GM23338 (cell line): ENCODE measurements at regions not wholly inside any gene's neighbourhood (a gene's known extent, or its start where the extent isn't known, plus 50 kb on each side); places are given as distances from the start of the nearest gene placed in this dataset.

ENCODE experiments used
- ATAC-seq: fragments of 200-7000 bp; cut with Tn5 transposase; 3 replicates; pipeline ENCODE4 v1.9.1; 2020
- DNase-seq: peaks from one replicate; pipeline ENCODE4 v3.0.0-alpha.2; 2015; ENCODE audit warnings: low spot score
- H2AFZ ChIP-seq: fragments of 200-600 bp; sonication (generic); 2 replicates; pipeline ENCODE4 v1.8.0; 2016; ENCODE audit warnings: antibody characterized with exemption, mild to moderate bottlenecking, moderate library complexity
- H3F3A ChIP-seq: fragments of 200-600 bp; sonication (generic); replicated peaks from 2 replicates; pipeline ENCODE4 v1.8.0; 2017; ENCODE audit warnings: antibody characterized with exemption, mixed run types, low read depth
- H3K27ac ChIP-seq: fragments of 200-600 bp; sonication (generic); 2 replicates; pipeline ENCODE4 v1.6.1; 2016; ENCODE audit warnings: low read depth
- H3K27me3 ChIP-seq: fragments of 200-600 bp; sonication (generic); 2 replicates; pipeline ENCODE4 v1.8.0; 2016; ENCODE audit warnings: mild to moderate bottlenecking, mixed run types, moderate library complexity; ENCODE audit not compliant: insufficient read depth
- H3K36me3 ChIP-seq: fragments of 200-600 bp; sonication (generic); 2 replicates; pipeline ENCODE4 v1.8.0; 2016; ENCODE audit warnings: mild to moderate bottlenecking; ENCODE audit not compliant: insufficient read depth
- H3K4me1 ChIP-seq: fragments of 200-600 bp; sonication (generic); 2 replicates; pipeline ENCODE4 v1.8.0; 2016; ENCODE audit warnings: mild to moderate bottlenecking, moderate library complexity; ENCODE audit not compliant: insufficient read depth
- H3K4me2 ChIP-seq: fragments of 200-600 bp; sonication (generic); 2 replicates; pipeline ENCODE4 v1.7.1; 2017; ENCODE audit warnings: mixed run types
- H3K4me3 ChIP-seq: fragments of 200-600 bp; sonication (generic); 2 replicates; pipeline ENCODE4 v1.6.1; 2016; ENCODE audit warnings: mixed run types
- H3K79me2 ChIP-seq: fragments of 200-600 bp; sonication (generic); replicated peaks from 2 replicates; pipeline ENCODE4 v1.8.0; 2017; ENCODE audit warnings: mild to moderate bottlenecking; ENCODE audit not compliant: insufficient read depth
- H3K9me2 ChIP-seq: fragments of 200-600 bp; sonication (generic); 2 replicates; pipeline ENCODE4 v1.8.0; 2017; ENCODE audit not compliant: insufficient read depth
- H4K20me1 ChIP-seq: fragments of 200-600 bp; sonication (generic); replicated peaks from 2 replicates; pipeline ENCODE4 v1.8.0; 2017; ENCODE audit warnings: mild to moderate bottlenecking; ENCODE audit not compliant: insufficient read depth
- H3K27ac Mint-ChIP-seq: 2 replicates; pipeline ENCODE4 v1.8.0; 2020; ENCODE audit warnings: inconsistent platforms, mild to moderate bottlenecking, moderate library complexity, mixed read lengths
- H3K27me3 Mint-ChIP-seq: 3 replicates; pipeline ENCODE4 v1.8.0; 2022; ENCODE audit warnings: low read depth, mild to moderate bottlenecking, moderate library complexity, mixed read lengths, inconsistent platforms; ENCODE audit not compliant: insufficient read depth, poor library complexity
- H3K36me3 Mint-ChIP-seq: 3 replicates; pipeline ENCODE4 v1.8.0; 2021; ENCODE audit warnings: low read depth, mild to moderate bottlenecking, inconsistent platforms, moderate library complexity, mixed read lengths
- H3K4me1 Mint-ChIP-seq: 3 replicates; pipeline ENCODE4 v1.8.0; 2020; ENCODE audit warnings: mild to moderate bottlenecking, inconsistent platforms, mixed read lengths
- H3K4me3 Mint-ChIP-seq: 3 replicates; pipeline ENCODE4 v1.8.0; 2021; ENCODE audit warnings: moderate library complexity, mild to moderate bottlenecking, inconsistent platforms, mixed read lengths
- H3K9me3 Mint-ChIP-seq: 3 replicates; pipeline ENCODE4 v1.8.0; 2020; ENCODE audit warnings: moderate library complexity, mild to moderate bottlenecking, inconsistent platforms, mixed read lengths
- CREB1 ChIP-seq: fragments of 250-450 bp; sonication (Bioruptor Pico); IDR thresholded peaks from 2 replicates; pipeline ENCODE4 v1.5.0; 2020; ENCODE audit warnings: low read depth, mild to moderate bottlenecking, moderate library complexity
- CTCF ChIP-seq, 2 experiments: fragments of 200-600 bp in 1 of 2; sonication (generic) in 1 of 2; conservative IDR thresholded peaks; 2 replicates each; pipeline versions ENCODE4 v1.5.1 to v1.6.1; 2016 to 2017; ENCODE audit warnings: antibody characterized with exemption in 2 of 2, low read depth in 2 of 2, mild to moderate bottlenecking in 2 of 2, moderate library complexity in 1 of 2
- ETS1 ChIP-seq: IDR thresholded peaks from 2 replicates; pipeline ENCODE4 v1.6.1; 2016; ENCODE audit warnings: antibody characterized with exemption
- EZH2 ChIP-seq: fragments of 200-600 bp; sonication (generic); IDR thresholded peaks from one replicate; pipeline ENCODE4 v1.8.0; 2017; ENCODE audit warnings: antibody characterized with exemption, mild to moderate bottlenecking, low read depth; ENCODE audit not compliant: unreplicated experiment
- EZH2phosphoT487 ChIP-seq: fragments of 200-600 bp; sonication (generic); IDR thresholded peaks from one replicate; pipeline ENCODE4 v1.8.1; 2018; ENCODE audit warnings: antibody characterized with exemption; ENCODE audit not compliant: unreplicated experiment
- JUNB ChIP-seq: IDR thresholded peaks from one replicate; pipeline ENCODE4 v1.6.1; 2016; ENCODE audit warnings: antibody characterized with exemption; ENCODE audit not compliant: unreplicated experiment
- NANOG ChIP-seq: IDR thresholded peaks from 2 replicates; pipeline ENCODE4 v1.6.1; 2016; ENCODE audit warnings: antibody characterized with exemption, borderline replicate concordance
- POLR2AphosphoS5 ChIP-seq: IDR thresholded peaks from 2 replicates; pipeline ENCODE4 v1.6.1; 2016; ENCODE audit warnings: antibody characterized with exemption, low read depth
- STAT1 ChIP-seq: IDR thresholded peaks from one replicate; pipeline ENCODE4 v1.6.1; 2016; ENCODE audit warnings: antibody characterized with exemption; ENCODE audit not compliant: unreplicated experiment
- ZNF114 ChIP-seq: fragments of 250-450 bp; sonication (Bioruptor Pico); IDR thresholded peaks from 2 replicates; pipeline ENCODE4 v1.5.0; 2020; ENCODE audit warnings: mild to moderate bottlenecking, moderate library complexity
- ZNF331 ChIP-seq: fragments of 250-450 bp; sonication (Bioruptor Pico); IDR thresholded peaks from 2 replicates; pipeline ENCODE4 v1.5.0; 2020; ENCODE audit warnings: low read depth, mild to moderate bottlenecking, moderate library complexity
- ZNF462 ChIP-seq: fragments of 250-450 bp; sonication (Bioruptor Pico); IDR thresholded peaks from 2 replicates; pipeline ENCODE4 v1.5.0; 2020; ENCODE audit warnings: mild to moderate bottlenecking, moderate library complexity
- TF ChIP-seq, protein P1 (sequence below): IDR thresholded peaks from one replicate; pipeline ENCODE4 v1.6.1; 2018; ENCODE audit warnings: antibody characterized with exemption; ENCODE audit not compliant: unreplicated experiment

DNA sequence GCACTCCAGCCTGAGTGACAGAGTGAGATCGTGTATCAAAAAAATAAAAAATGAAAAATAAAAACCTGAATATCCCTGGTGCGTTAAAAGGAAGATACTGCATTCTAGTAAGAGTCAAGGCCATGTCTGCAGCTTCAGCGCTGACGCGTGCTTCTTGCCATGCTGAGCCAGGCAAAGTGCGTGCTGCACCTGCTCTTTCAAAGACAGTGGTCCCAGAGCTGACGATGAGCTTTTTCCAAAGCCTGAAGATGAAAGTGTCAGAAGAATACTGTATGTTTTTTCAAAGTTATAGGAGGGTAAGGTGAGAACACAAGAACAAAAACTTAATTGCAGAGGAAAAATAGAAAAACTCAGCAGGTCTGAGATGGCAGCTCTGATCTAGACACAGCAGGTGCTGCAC lies 115.1 kb downstream of the RNASET2 start:
- no peaks in the 10 kb centered on the region for H3K36me3 ChIP-seq
- H3K36me3 Mint-ChIP-seq: no peaks in the 10 kb centered on the region
- H3K4me3 Mint-ChIP-seq: no peak overlapping the region
- no peak overlapping the region for H3K4me3 ChIP-seq
- H3K27me3 ChIP-seq: no peaks in the 10 kb centered on the region
- no peaks in the 10 kb centered on the region for H3K4me1 ChIP-seq
- H3K27ac ChIP-seq: no peak overlapping the region
- 0 out of 3 replicates have a peak, but pooled peaks cover 3% of the 10 kb centered on the region for H3K4me1 Mint-ChIP-seq
- no peak overlapping the region for H3K27ac Mint-ChIP-seq
- ATAC-seq (no peak), DNase-seq (no peak)
- H3K79me2 ChIP-seq: no peaks in the 10 kb centered on the region
- H3K27me3 Mint-ChIP-seq: no peaks in the 10 kb centered on the region
- no peak overlapping the region for H2AFZ ChIP-seq
- H3F3A ChIP-seq: no peaks in the 10 kb centered on the region
- TF ChIP-seq POLR2AphosphoS5 (no peak), ZNF462 (CRISPR knock-in tag) (no peak), JUNB (no peak), NANOG (no peak), CREB1 (CRISPR knock-in tag) (no peak), EZH2 (no peak), ETS1 (no peak), STAT1 (no peak), ZNF331 (CRISPR knock-in tag) (no peak), CTCF (conservative IDR thresholded peaks at IDR 0.05; ENCODE audit: low read depth in 2 of 2) (no peak), EZH2phosphoT487 (no peak), ZNF114 (no peak)
- TF ChIP-seq, protein P1, sequence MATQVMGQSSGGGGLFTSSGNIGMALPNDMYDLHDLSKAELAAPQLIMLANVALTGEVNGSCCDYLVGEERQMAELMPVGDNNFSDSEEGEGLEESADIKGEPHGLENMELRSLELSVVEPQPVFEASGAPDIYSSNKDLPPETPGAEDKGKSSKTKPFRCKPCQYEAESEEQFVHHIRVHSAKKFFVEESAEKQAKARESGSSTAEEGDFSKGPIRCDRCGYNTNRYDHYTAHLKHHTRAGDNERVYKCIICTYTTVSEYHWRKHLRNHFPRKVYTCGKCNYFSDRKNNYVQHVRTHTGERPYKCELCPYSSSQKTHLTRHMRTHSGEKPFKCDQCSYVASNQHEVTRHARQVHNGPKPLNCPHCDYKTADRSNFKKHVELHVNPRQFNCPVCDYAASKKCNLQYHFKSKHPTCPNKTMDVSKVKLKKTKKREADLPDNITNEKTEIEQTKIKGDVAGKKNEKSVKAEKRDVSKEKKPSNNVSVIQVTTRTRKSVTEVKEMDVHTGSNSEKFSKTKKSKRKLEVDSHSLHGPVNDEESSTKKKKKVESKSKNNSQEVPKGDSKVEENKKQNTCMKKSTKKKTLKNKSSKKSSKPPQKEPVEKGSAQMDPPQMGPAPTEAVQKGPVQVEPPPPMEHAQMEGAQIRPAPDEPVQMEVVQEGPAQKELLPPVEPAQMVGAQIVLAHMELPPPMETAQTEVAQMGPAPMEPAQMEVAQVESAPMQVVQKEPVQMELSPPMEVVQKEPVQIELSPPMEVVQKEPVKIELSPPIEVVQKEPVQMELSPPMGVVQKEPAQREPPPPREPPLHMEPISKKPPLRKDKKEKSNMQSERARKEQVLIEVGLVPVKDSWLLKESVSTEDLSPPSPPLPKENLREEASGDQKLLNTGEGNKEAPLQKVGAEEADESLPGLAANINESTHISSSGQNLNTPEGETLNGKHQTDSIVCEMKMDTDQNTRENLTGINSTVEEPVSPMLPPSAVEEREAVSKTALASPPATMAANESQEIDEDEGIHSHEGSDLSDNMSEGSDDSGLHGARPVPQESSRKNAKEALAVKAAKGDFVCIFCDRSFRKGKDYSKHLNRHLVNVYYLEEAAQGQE: no peak
- H3K4me2 ChIP-seq: no peak overlapping the region
- H3K9me3 Mint-ChIP-seq: no peaks in the 10 kb centered on the region; the same call in 2 of the 3 replicates
- no peaks in the 10 kb centered on the region for H3K9me2 ChIP-seq
- H4K20me1 ChIP-seq: no peaks in the 10 kb centered on the region
